ENCODE measurements at regions not wholly inside any gene's neighbourhood (a gene's known extent, or its start where the extent isn't known, plus 50 kb on each side); places are given as distances from the start of the nearest gene placed in this dataset.
A peak's percentile ranks its signal among the peaks of the same experiment; 100 is the strongest.

- intact Hi-C loops (cut with DNase I) = no loop called here
- no peak for ATAC-seq
- no peak overlapping the region for H3K4me3 ChIP-seq
- H3K36me3 ChIP-seq (replicated peaks in 1 of 2; ENCODE audit: insufficient read depth in 1 of 2, low read depth in 2 of 2) = no peaks in the 10 kb centered on the region
- DNase-seq = no peak
- no peaks in the 10 kb centered on the region for H3K9me3 ChIP-seq
- WGBS, 2 donors = 62 to 80% methylated on average over 2 of the region's 2 CpGs
- no peak overlapping the region for H3K27ac ChIP-seq
- TF ChIP-seq CTCF (IDR thresholded peaks at IDR 0.05) (no peak), POLR2A (IDR thresholded peaks at IDR 0.05) (no peak)
- H3K4me1 ChIP-seq = peaks cover 6% of the 10 kb centered on the region
- H3K27me3 ChIP-seq = no peaks in the 10 kb centered on the region
Observed at GRCh38 chr3:88621586-88621985, 471.8 kb downstream of the C3orf38 start.

- Histone ChIP-seq H3K4me1 (peaks cover 8% of the 10 kb centered on the region), H3K27ac (no peak overlapping the region), H3K36me3 (replicated peaks in 1 of 2; ENCODE audit: insufficient read depth in 1 of 2, low read depth in 2 of 2) (no peaks in the 10 kb centered on the region), H3K4me3 (no peak overlapping the region), H3K27me3 (no peaks in the 10 kb centered on the region), H3K9me3 (no peaks in the 10 kb centered on the region)
- intact Hi-C loops (cut with DNase I) = no loop called here
- TF ChIP-seq CTCF (IDR thresholded peaks at IDR 0.05) (no peak), POLR2A (IDR thresholded peaks at IDR 0.05) (no peak)
- DNase-seq = no peak
- no peak for ATAC-seq
Observed at GRCh38 chr3:88623709-88624108, 473.9 kb downstream of the C3orf38 start.

GRCh38 chr3:88626456-88627120 is 476.8 kb downstream of the C3orf38 start:
- Histone ChIP-seq H3K36me3 (replicated peaks in 1 of 2; ENCODE audit: insufficient read depth in 1 of 2, low read depth in 2 of 2) (no peaks in the 10 kb centered on the region), H3K27me3 (no peaks in the 10 kb centered on the region), H3K4me1 (peaks cover 8% of the 10 kb centered on the region), H3K9me3 (no peaks in the 10 kb centered on the region), H3K27ac (peak overlapping the region in 1 of 4 donors; percentile 13), H3K4me3 (no peak overlapping the region)
- WGBS, 2 donors = 34 to 39% methylated on average over 2 of the region's 2 CpGs
- intact Hi-C loops (cut with DNase I) = no loop called here
- peak; percentile 68 to 88 (median 82) for DNase-seq
- peak; percentile 95 for ATAC-seq
- TF ChIP-seq POLR2A (IDR thresholded peaks at IDR 0.05) (no peak), CTCF (IDR thresholded peaks at IDR 0.05) (no peak)

GRCh38 chr3:88628901-88629300 is 478.5 kb upstream of the EPHA3 start:
- Histone ChIP-seq H3K27ac (no peak overlapping the region), H3K36me3 (replicated peaks in 1 of 2; ENCODE audit: insufficient read depth in 1 of 2, low read depth in 2 of 2) (no peaks in the 10 kb centered on the region), H3K4me3 (no peak overlapping the region), H3K4me1 (peaks cover 8% of the 10 kb centered on the region), H3K27me3 (no peaks in the 10 kb centered on the region), H3K9me3 (no peaks in the 10 kb centered on the region)
- 92 to 93% methylated on average over 4 of the region's 4 CpGs for WGBS, 2 donors
- intact Hi-C loops (cut with DNase I) = no loop called here
- DNase-seq (no peak), ATAC-seq (no peak)
- no peak for TF ChIP-seq CTCF (IDR thresholded peaks at IDR 0.05)
- TF ChIP-seq POLR2A (IDR thresholded peaks at IDR 0.05) = no peak

- Histone ChIP-seq H3K4me1 (no peaks in the 10 kb centered on the region), H3K36me3 (replicated peaks in 1 of 2; ENCODE audit: insufficient read depth in 1 of 2, low read depth in 2 of 2) (no peaks in the 10 kb centered on the region), H3K27me3 (no peaks in the 10 kb centered on the region), H3K4me3 (no peak overlapping the region), H3K9me3 (no peaks in the 10 kb centered on the region), H3K27ac (no peak overlapping the region)
- DNase-seq (no peak), ATAC-seq (no peak)
- intact Hi-C loops (cut with DNase I) = no loop called here
- WGBS, 2 donors = 34 to 45% methylated on average over 2 of the region's 2 CpGs
- TF ChIP-seq POLR2A (IDR thresholded peaks at IDR 0.05) (no peak), CTCF (IDR thresholded peaks at IDR 0.05) (no peak)
Observed at GRCh38 chr3:88632226-88632625, 475.2 kb upstream of the EPHA3 start.
